Small intestine (tissue), 7 donors: ENCODE measurements at regions not wholly inside any gene's neighbourhood (a gene's known extent, or its start where the extent isn't known, plus 50 kb on each side); places are given as distances from the start of the nearest gene placed in this dataset.
"Not testable (repeated sequence)": the region's sequence is repeated elsewhere in the genome, so short reads cannot be mapped to it uniquely, and the experiment has no call there.

Source experiments
- DNase-seq, 2 donors: peaks; one replicate each; pipeline versions ENCODE4 v3.0.0 to v3.0.0-alpha.2; 2013
- FAIRE-seq: peaks from 2 replicates; lab custom pipeline; 2012; peaks lifted over from hg19 to GRCh38; lab: Jason Lieb, UNC
- H3K27ac ChIP-seq, 3 donors: one replicate each; pipeline ENCODE4 v1.5.1; 2013; ENCODE audit warnings: low read length in 2 of 3, mild to moderate bottlenecking in 2 of 3, control low read depth in 1 of 3, inconsistent platforms in 1 of 3, low read depth in 1 of 3, moderate library complexity in 1 of 3
- H3K27me3 ChIP-seq, 3 donors: one replicate each; pipeline ENCODE4 v1.6.1; 2013; ENCODE audit warnings: low read length in 3 of 3, inconsistent platforms in 1 of 3; ENCODE audit not compliant: control insufficient read depth in 3 of 3, insufficient read depth in 3 of 3
- H3K36me3 ChIP-seq, 3 donors: one replicate each; pipeline ENCODE4 v1.6.1; 2013; ENCODE audit warnings: low read length in 3 of 3, inconsistent platforms in 1 of 3, low read depth in 1 of 3, mild to moderate bottlenecking in 1 of 3, moderate library complexity in 1 of 3; ENCODE audit not compliant: control insufficient read depth in 3 of 3, insufficient read depth in 2 of 3
- H3K4me1 ChIP-seq, 3 donors: one replicate each; pipeline ENCODE4 v1.6.1; 2013; ENCODE audit warnings: low read length in 2 of 3, inconsistent platforms in 1 of 3, low read depth in 1 of 3, mild to moderate bottlenecking in 1 of 3, moderate library complexity in 1 of 3; ENCODE audit not compliant: control insufficient read depth in 3 of 3, insufficient read depth in 2 of 3
- H3K4me3 ChIP-seq, 3 donors: one replicate each; pipeline ENCODE4 v1.5.1; 2013; ENCODE audit warnings: low read length in 3 of 3, control low read depth in 1 of 3, inconsistent platforms in 1 of 3, low read depth in 1 of 3, mild to moderate bottlenecking in 1 of 3, moderate library complexity in 1 of 3
- H3K9me3 ChIP-seq, 2 donors: one replicate each; pipeline ENCODE4 v1.6.1; 2013; ENCODE audit warnings: low read depth in 1 of 2, low read length in 1 of 2; ENCODE audit not compliant: control insufficient read depth in 2 of 2, insufficient read depth in 1 of 2
- WGBS, 3 donors: extraction: QIAGEN DNeasy Blood & Tissue Kit; methylation state at CpG; one replicate each; pipeline ENCODE4 v1.1.7; 2013; 5-methylcytosine and 5-hydroxymethylcytosine counted together
- donor health status: healthy with polysubstance abuse.
- donor health status: control.
- donor health status: control.
- donor health status: Bipolar disorder and iron deficiency.
- donor health status: healthy.

- peak in 1 of 2 donors; percentile 2 for DNase-seq
- WGBS, 3 donors = 98 to 99% (median 99%) methylated on average over 2 of the region's 2 CpGs
- FAIRE-seq = no peak
- H3K36me3 ChIP-seq = no peaks in the 10 kb centered on the region
- peaks cover 0 to 24% of the 10 kb centered on the region in 2 donors for H3K9me3 ChIP-seq
- no peak overlapping the region for H3K4me3 ChIP-seq
- no peaks in the 10 kb centered on the region for H3K27me3 ChIP-seq
- no peak overlapping the region for H3K27ac ChIP-seq
- H3K4me1 ChIP-seq = no peaks in the 10 kb centered on the region
Measured at GRCh38 chr6:140193269-140193668, 818.8 kb upstream of the CITED2 start.

- no peak for DNase-seq
- peaks cover 0 to 31% of the 10 kb centered on the region in 2 donors for H3K9me3 ChIP-seq
- no peaks in the 10 kb centered on the region for H3K4me1 ChIP-seq
- H3K4me3 ChIP-seq = no peak overlapping the region
- no peaks in the 10 kb centered on the region for H3K27me3 ChIP-seq
- 91 to 93% (median 93%) methylated on average over 1 of the region's 1 CpG for WGBS, 3 donors
- H3K27ac ChIP-seq = no peak overlapping the region
- H3K36me3 ChIP-seq = no peaks in the 10 kb centered on the region
- FAIRE-seq = no peak
Measured at GRCh38 chr6:140192018-140192417, 817.6 kb upstream of the CITED2 start.

- not testable (repeated sequence) for DNase-seq, H3K36me3 ChIP-seq, H3K27me3 ChIP-seq, H3K27ac ChIP-seq, H3K4me1 ChIP-seq, FAIRE-seq, H3K4me3 ChIP-seq
- WGBS, 3 donors = 65 to 88% (median 86%) methylated on average over 1 of the region's 1 CpG
- peaks cover 0 to 31% of the 10 kb centered on the region in 2 donors for H3K9me3 ChIP-seq
Measured at GRCh38 chr6:140189263-140189662, 814.8 kb upstream of the CITED2 start.

GRCh38 chr6:140185991-140186390 is 811.5 kb upstream of the CITED2 start:
- DNase-seq (no peak), FAIRE-seq (no peak)
- H3K9me3 ChIP-seq = peaks cover 0 to 15% of the 10 kb centered on the region in 2 donors
- no peak overlapping the region for H3K4me3 ChIP-seq
- no peaks in the 10 kb centered on the region for H3K4me1 ChIP-seq
- no peaks in the 10 kb centered on the region for H3K27me3 ChIP-seq
- no peaks in the 10 kb centered on the region for H3K36me3 ChIP-seq
- no peak overlapping the region for H3K27ac ChIP-seq

- DNase-seq (no peak), FAIRE-seq (no peak)
- no peaks in the 10 kb centered on the region for H3K36me3 ChIP-seq
- no peak overlapping the region for H3K27ac ChIP-seq
- peaks cover 0 to 13% of the 10 kb centered on the region in 2 donors for H3K9me3 ChIP-seq
- no peaks in the 10 kb centered on the region for H3K4me1 ChIP-seq
- no peaks in the 10 kb centered on the region for H3K27me3 ChIP-seq
- H3K4me3 ChIP-seq = no peak overlapping the region
Measured at GRCh38 chr6:140183881-140184280, 809.4 kb upstream of the CITED2 start.

- no peak overlapping the region for H3K4me3 ChIP-seq
- no peaks in the 10 kb centered on the region for H3K27me3 ChIP-seq
- FAIRE-seq = no peak
- no peak overlapping the region for H3K27ac ChIP-seq
- no peaks in the 10 kb centered on the region for H3K36me3 ChIP-seq
- H3K4me1 ChIP-seq = no peaks in the 10 kb centered on the region
- no peak for DNase-seq
- WGBS, 3 donors = 85 to 91% (median 89%) methylated on average over 2 of the region's 2 CpGs
- H3K9me3 ChIP-seq = peaks cover 0 to 3% of the 10 kb centered on the region in 2 donors
Measured at GRCh38 chr6:140182821-140183220, 808.4 kb upstream of the CITED2 start.

GRCh38 chr6:140181876-140182275 is 807.4 kb upstream of the CITED2 start:
- no peak for DNase-seq

GRCh38 chr6:140180306-140180705 is 805.9 kb upstream of the CITED2 start:
- no peak for DNase-seq
- H3K27ac ChIP-seq = no peak overlapping the region
- no peak for FAIRE-seq
- 89 to 96% (median 91%) methylated on average over 2 of the region's 2 CpGs for WGBS, 3 donors
- no peaks in the 10 kb centered on the region for H3K36me3 ChIP-seq
- H3K9me3 ChIP-seq = no peaks in the 10 kb centered on the region
- no peak overlapping the region for H3K4me3 ChIP-seq
- H3K27me3 ChIP-seq = no peaks in the 10 kb centered on the region
- H3K4me1 ChIP-seq = no peaks in the 10 kb centered on the region

More at GRCh38 chr6:140181876-140182275, 807.4 kb upstream of the CITED2 start:
- FAIRE-seq = no peak
- WGBS, 3 donors = 91 to 96% (median 95%) methylated on average over 2 of the region's 2 CpGs
- H3K9me3 ChIP-seq = no peaks in the 10 kb centered on the region
- H3K27me3 ChIP-seq = no peaks in the 10 kb centered on the region
- H3K4me3 ChIP-seq = no peak overlapping the region
- no peaks in the 10 kb centered on the region for H3K36me3 ChIP-seq
- no peaks in the 10 kb centered on the region for H3K4me1 ChIP-seq
- no peak overlapping the region for H3K27ac ChIP-seq

GRCh38 chr6:140178935-140179334 is 804.5 kb upstream of the CITED2 start:
- Histone ChIP-seq H3K36me3 (no peaks in the 10 kb centered on the region), H3K4me1 (no peaks in the 10 kb centered on the region), H3K27ac (no peak overlapping the region), H3K27me3 (no peaks in the 10 kb centered on the region), H3K9me3 (no peaks in the 10 kb centered on the region), H3K4me3 (no peak overlapping the region)
- DNase-seq (no peak), FAIRE-seq (no peak)
